ENCODE measurements at regions not wholly inside any gene's neighbourhood (a gene's known extent, or its start where the extent isn't known, plus 50 kb on each side); places are given as distances from the start of the nearest gene placed in this dataset.

GRCh38 chr3:145175626-145176025, 985.4 kb downstream of the PLOD2 start:
- TF ChIP-seq TAF1 (IDR thresholded peaks at IDR 0.05; ENCODE audit: borderline replicate concordance, low read depth, low read length) (no peak), POLR2AphosphoS5 (IDR thresholded peaks at IDR 0.05; ENCODE audit: low read depth, low read length) (no peak), POLR2A (IDR thresholded peaks at IDR 0.05; ENCODE audit: low read depth, low read length) (no peak)
